HEK293T (cell line): ENCODE measurements at regions not wholly inside any gene's neighbourhood (a gene's known extent, or its start where the extent isn't known, plus 50 kb on each side); places are given as distances from the start of the nearest gene placed in this dataset.

ENCODE experiments used
- CTCF ChIA-PET: fragments of 350-600 bp; formaldehyde crosslinking; extraction: SDS; loops from one replicate; lab custom pipeline; 2021; ENCODE audit warnings: antibody characterized with exemption, inconsistent platforms; lab: Yijun Ruan, JAX
- POLR2A ChIA-PET: fragments of 350-600 bp; formaldehyde crosslinking; extraction: SDS; loops from one replicate; lab custom pipeline; 2020; ENCODE audit warnings: antibody characterized with exemption, inconsistent platforms; lab: Yijun Ruan, JAX
- DNase-seq: peaks from one replicate; pipeline ENCODE4 v3.0.0; 2012; ENCODE audit warnings: mixed read lengths; ENCODE audit errors: extremely low spot score
- ARNT ChIP-seq: fragments of 450-650 bp; IDR thresholded peaks from 2 replicates; pipeline ENCODE4 v1.6.1; 2017; ENCODE audit warnings: mild to moderate bottlenecking
- BHLHE40 ChIP-seq: fragments of 450-650 bp; IDR thresholded peaks from 2 replicates; pipeline ENCODE4 v1.6.1; 2016; ENCODE audit warnings: mild to moderate bottlenecking, moderate library complexity, borderline replicate concordance
- CTBP1 ChIP-seq: fragments of 450-650 bp; IDR thresholded peaks from 2 replicates; pipeline ENCODE4 v1.6.1; 2016; ENCODE audit warnings: borderline replicate concordance
- ELF4 ChIP-seq: fragments of 450-650 bp; IDR thresholded peaks from 2 replicates; pipeline ENCODE4 v1.6.1; 2017; ENCODE audit warnings: antibody characterized with exemption
- FOXA1 ChIP-seq: fragments of 450-650 bp; IDR thresholded peaks from 2 replicates; pipeline ENCODE4 v1.6.1; 2016; ENCODE audit warnings: mild to moderate bottlenecking
- FOXK2 ChIP-seq: fragments of 450-650 bp; IDR thresholded peaks from 2 replicates; pipeline ENCODE4 v1.6.1; 2016; ENCODE audit warnings: mild to moderate bottlenecking
- FOXM1 ChIP-seq: fragments of 450-650 bp; IDR thresholded peaks from 2 replicates; pipeline ENCODE4 v1.6.1; 2017; ENCODE audit warnings: mild to moderate bottlenecking, borderline replicate concordance
- HDGF ChIP-seq: fragments of 450-650 bp; IDR thresholded peaks from 2 replicates; pipeline ENCODE4 v1.6.1; 2017; ENCODE audit warnings: antibody characterized with exemption, borderline replicate concordance
- L3MBTL2 ChIP-seq: fragments of 450-650 bp; conservative IDR thresholded peaks from 2 replicates; pipeline ENCODE4 v1.6.1; 2016; ENCODE audit warnings: mild to moderate bottlenecking
- LEF1 ChIP-seq: fragments of 450-650 bp; IDR thresholded peaks from 2 replicates; pipeline ENCODE4 v1.6.1; 2017; ENCODE audit warnings: mild to moderate bottlenecking, borderline replicate concordance
- NFRKB ChIP-seq: fragments of 450-650 bp; IDR thresholded peaks from 2 replicates; pipeline ENCODE4 v1.6.1; 2016; ENCODE audit warnings: mild to moderate bottlenecking, moderate library complexity
- SP1 ChIP-seq: fragments of 450-650 bp; IDR thresholded peaks from 2 replicates; pipeline ENCODE4 v1.6.1; 2017
- SUZ12 ChIP-seq: fragments of 450-650 bp; IDR thresholded peaks from 2 replicates; pipeline ENCODE4 v1.6.1; 2016; ENCODE audit warnings: mild to moderate bottlenecking
- TARDBP ChIP-seq: fragments of 450-650 bp; IDR thresholded peaks from 2 replicates; pipeline ENCODE4 v1.6.1; 2016
- ZNF384 ChIP-seq: fragments of 450-650 bp; IDR thresholded peaks from 2 replicates; pipeline ENCODE4 v1.6.1; 2016
- TF ChIP-seq, protein P1 (sequence below): fragments of 450-650 bp; IDR thresholded peaks from 2 replicates; pipeline ENCODE4 v1.6.1; 2016

DNA sequence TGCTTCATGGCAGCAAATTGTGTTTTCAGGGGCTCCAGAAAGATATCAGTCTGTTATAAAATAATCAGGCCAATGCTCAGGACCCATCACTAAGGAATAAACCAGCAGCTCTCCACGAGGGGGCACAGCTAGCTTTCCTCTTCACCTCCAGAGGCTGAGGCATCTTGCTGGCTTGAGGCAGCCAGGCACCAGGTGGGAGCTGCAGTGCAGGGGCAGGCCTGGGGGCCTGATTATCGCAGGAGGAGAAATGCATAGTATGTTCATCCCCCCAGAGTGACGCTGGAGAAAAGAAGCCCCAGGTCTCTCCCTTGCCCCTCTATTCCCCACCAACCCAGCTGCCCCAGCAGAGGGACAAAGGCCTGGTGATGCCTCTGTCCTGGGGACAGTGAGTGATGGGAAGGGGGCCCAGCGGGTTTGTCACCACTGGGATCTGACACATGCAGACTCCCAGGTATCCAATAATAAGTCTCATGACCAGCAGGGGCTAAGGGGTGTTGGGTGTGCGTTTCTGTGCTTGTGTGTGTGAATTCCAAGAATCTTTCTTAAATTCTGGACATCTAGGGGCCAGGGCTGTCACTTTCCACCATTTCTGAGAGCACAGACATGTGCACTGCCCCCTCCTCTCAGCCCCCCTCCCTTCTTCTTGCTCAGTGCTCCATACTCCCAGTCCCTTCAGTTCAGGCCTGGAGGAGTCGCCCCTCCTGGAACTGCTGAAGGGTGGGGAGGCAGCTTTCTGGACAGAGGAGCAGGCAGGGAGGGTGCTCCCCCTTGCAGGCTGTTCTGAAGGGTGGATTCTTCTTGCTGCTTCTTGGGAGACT lies 128.1 kb upstream of the FAM20C start:
- TF ChIP-seq BHLHE40 (no peak), HDGF (no peak), NFRKB (no peak), FOXK2 (no peak), ZNF384 (no peak), SUZ12 (no peak), FOXM1 (no peak), ELF4 (no peak), FOXA1 (no peak), TARDBP (no peak), LEF1 (no peak), ARNT (no peak), SP1 (no peak)
- peak; percentile 40 for DNase-seq
- CTCF ChIA-PET, result no interaction called here
- POLR2A ChIA-PET, result no interaction called here

DNA sequence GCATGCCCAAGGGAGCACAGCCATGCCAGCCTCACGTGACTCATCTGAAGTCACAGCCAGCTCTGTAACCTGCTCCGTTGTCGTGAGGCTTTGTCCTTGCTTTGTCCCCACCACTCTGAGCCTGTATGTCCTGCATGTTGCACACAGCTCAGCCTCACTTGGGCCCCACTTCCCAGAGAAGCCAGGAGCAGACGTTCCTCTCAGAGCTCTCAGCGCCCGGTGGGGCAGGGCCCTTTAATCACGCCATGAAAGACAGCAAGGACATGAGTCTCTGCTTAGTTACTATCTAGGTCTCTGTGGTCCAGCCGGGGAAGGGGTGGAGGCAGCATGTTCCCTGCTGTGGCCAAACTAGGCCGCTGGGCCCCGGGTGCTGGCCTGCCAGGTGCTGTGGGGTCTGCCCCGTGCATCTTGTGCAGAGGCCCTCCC lies 127.4 kb upstream of the FAM20C start:
- ChIA-PET POLR2A (no interaction called here), CTCF (no interaction called here)
- TF ChIP-seq ZNF384 (no peak), TARDBP (no peak), FOXM1 (no peak), SP1 (no peak), CTBP1 (no peak), LEF1 (no peak), FOXA1 (no peak), ELF4 (no peak), HDGF (no peak), BHLHE40 (no peak), ARNT (no peak), SUZ12 (no peak), FOXK2 (no peak)
- TF ChIP-seq, protein P1, sequence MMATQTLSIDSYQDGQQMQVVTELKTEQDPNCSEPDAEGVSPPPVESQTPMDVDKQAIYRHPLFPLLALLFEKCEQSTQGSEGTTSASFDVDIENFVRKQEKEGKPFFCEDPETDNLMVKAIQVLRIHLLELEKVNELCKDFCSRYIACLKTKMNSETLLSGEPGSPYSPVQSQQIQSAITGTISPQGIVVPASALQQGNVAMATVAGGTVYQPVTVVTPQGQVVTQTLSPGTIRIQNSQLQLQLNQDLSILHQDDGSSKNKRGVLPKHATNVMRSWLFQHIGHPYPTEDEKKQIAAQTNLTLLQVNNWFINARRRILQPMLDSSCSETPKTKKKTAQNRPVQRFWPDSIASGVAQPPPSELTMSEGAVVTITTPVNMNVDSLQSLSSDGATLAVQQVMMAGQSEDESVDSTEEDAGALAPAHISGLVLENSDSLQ, result no peak
- no peak for DNase-seq

DNA sequence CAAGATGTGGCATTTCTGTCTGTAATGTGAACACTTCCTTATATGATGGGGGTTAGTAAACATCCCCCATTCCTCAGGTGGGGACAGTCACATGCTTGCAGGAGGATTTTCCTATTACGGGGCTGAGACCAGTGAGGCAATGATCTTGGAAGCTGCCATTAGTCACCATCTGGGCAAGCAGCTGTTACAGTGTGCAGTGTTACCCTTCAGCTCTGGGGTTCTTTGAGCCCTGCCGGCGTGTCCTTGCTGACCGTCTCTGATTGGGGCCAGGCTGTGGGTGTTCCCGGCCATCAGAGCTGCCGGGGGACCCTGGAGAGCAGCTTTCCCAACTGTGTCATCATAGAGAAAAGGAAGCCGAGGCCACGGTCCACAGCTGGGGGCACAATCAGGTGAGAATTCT lies 126.8 kb upstream of the FAM20C start:
- DNase-seq, result no peak
- CTCF ChIA-PET, result no interaction called here
- TF ChIP-seq ELF4, result no peak
- TF ChIP-seq ARNT, result no peak
- TF ChIP-seq, protein P1, result no peak
- TF ChIP-seq HDGF, result no peak
- TF ChIP-seq FOXK2, result no peak
- no peak for TF ChIP-seq ZNF384
- TF ChIP-seq SP1, result no peak
- TF ChIP-seq BHLHE40, result no peak
- no peak for TF ChIP-seq FOXA1
- no peak for TF ChIP-seq NFRKB
- TF ChIP-seq FOXM1, result no peak
- TF ChIP-seq SUZ12, result no peak
- no peak for TF ChIP-seq LEF1
- TF ChIP-seq TARDBP, result no peak
- TF ChIP-seq CTBP1, result no peak
- TF ChIP-seq L3MBTL2, result no peak
- POLR2A ChIA-PET, result no interaction called here

DNA sequence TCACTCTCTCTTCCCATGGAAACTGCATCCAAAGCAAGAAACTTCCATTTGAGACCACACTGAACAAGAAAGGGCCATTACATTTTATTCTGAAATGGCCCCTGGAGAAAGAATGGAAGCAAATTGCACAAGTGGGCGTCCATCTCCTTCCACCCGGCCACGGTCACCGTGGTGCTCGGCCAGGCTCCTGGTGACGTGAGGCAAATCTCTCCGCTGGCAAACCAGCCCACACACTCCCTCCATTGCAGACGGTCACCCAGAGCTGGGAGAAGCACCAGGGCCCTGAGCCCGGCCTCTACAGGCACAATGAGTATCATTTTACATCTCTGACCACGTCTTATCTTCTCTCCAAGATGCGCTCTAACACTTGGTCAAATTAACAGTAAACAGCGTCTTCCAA lies 126.1 kb upstream of the FAM20C start:
- CTCF ChIA-PET, result no interaction called here
- DNase-seq, result no peak
- TF ChIP-seq L3MBTL2, result no peak
- TF ChIP-seq, protein P1, result no peak
- TF ChIP-seq LEF1, result no peak
- TF ChIP-seq ARNT, result no peak
- TF ChIP-seq NFRKB, result no peak
- TF ChIP-seq HDGF, result no peak
- TF ChIP-seq FOXM1, result no peak
- TF ChIP-seq BHLHE40, result no peak
- TF ChIP-seq ELF4, result no peak
- no peak for TF ChIP-seq FOXK2
- TF ChIP-seq SUZ12, result no peak
- TF ChIP-seq SP1, result no peak
- TF ChIP-seq TARDBP, result no peak
- no peak for TF ChIP-seq FOXA1
- no peak for TF ChIP-seq ZNF384
- TF ChIP-seq CTBP1, result no peak
- POLR2A ChIA-PET, result no interaction called here

DNA sequence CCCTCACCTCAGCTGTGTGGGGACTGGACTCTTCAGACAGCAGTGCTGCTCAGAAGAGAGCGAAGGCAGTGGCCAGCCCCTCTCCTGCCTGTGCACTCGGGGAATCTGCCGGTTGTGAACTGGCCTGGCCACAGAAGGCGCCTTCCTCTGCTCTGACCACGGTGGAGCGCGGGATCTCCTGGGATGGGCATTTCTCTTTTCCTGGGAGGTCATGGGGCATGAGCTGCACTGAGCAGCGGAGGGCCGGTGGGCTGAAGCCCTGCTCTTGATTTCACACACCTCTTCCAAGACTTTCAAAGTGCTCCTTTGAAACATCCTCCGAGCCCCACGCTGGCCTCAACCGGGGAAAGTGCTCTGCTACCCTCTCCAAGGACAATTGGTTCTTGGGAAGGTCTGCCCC lies 125.6 kb upstream of the FAM20C start:
- no peak for TF ChIP-seq L3MBTL2
- no peak for TF ChIP-seq SUZ12
- TF ChIP-seq HDGF, result no peak
- TF ChIP-seq BHLHE40, result no peak
- TF ChIP-seq, protein P1, result no peak
- TF ChIP-seq FOXM1, result no peak
- no peak for TF ChIP-seq ARNT
- TF ChIP-seq TARDBP, result no peak
- TF ChIP-seq LEF1, result no peak
- TF ChIP-seq SP1, result no peak
- TF ChIP-seq ZNF384, result no peak
- POLR2A ChIA-PET, result no interaction called here
- DNase-seq, result no peak
- CTCF ChIA-PET, result no interaction called here
